Head of caudate nucleus (tissue), 42 donors: ENCODE measurements at regions not wholly inside any gene's neighbourhood (a gene's known extent, or its start where the extent isn't known, plus 50 kb on each side); places are given as distances from the start of the nearest gene placed in this dataset.
"Not testable (repeated sequence)": the region's sequence is repeated elsewhere in the genome, so short reads cannot be mapped to it uniquely, and the experiment has no call there.

Source experiments
- DNase-seq, 42 donors: peaks; one replicate each; pipeline versions ENCODE4 v3.0.0 to v3.0.0-alpha.2; 2020 to 2021; ENCODE audit warnings: mixed read lengths in 7 of 42
- intact Hi-C: fragments of 100-400 bp; cut with DNase I; formaldehyde crosslinking; loops from one replicate; pipeline ENCODE4 v1.15.0; 2022

GRCh38 chr11:116387641-116388040 lies 385.1 kb downstream of the BUD13 start:
- intact Hi-C loops: no loop called here
- no peak for DNase-seq

- no peak for DNase-seq
Measured at GRCh38 chr11:116386118-116386699, 386.6 kb downstream of the BUD13 start.

GRCh38 chr11:116384876-116385275 lies 387.9 kb downstream of the BUD13 start:
- intact Hi-C loops: no loop called here
- no peak for DNase-seq

More at GRCh38 chr11:116386118-116386699, 386.6 kb downstream of the BUD13 start:
- intact Hi-C loops: no loop called here

GRCh38 chr11:116384407-116384806 lies 388.4 kb downstream of the BUD13 start:
- no peak for DNase-seq
- intact Hi-C loops: no loop called here

GRCh38 chr11:116379185-116379828 lies 393.5 kb downstream of the BUD13 start:
- intact Hi-C loops: no loop called here
- peak in 6 of 42 donors; percentile 6 to 49 (median 20) for DNase-seq

- DNase-seq: no peak
- intact Hi-C loops: no loop called here
Measured at GRCh38 chr11:116376547-116376946, 396.2 kb downstream of the BUD13 start.

- DNase-seq: no peak
- intact Hi-C loops: no loop called here
Measured at GRCh38 chr11:116376054-116376453, 396.7 kb downstream of the BUD13 start.

- intact Hi-C loops: no loop called here
- no peak for DNase-seq
Measured at GRCh38 chr11:116375221-116375620, 397.6 kb downstream of the BUD13 start.

GRCh38 chr11:116374085-116374484 lies 398.7 kb downstream of the BUD13 start:
- intact Hi-C loops: no loop called here
- DNase-seq: no peak

GRCh38 chr11:116373104-116373944 lies 399.5 kb downstream of the BUD13 start:
- intact Hi-C loops: no loop called here
- peak; percentile 34 to 90 (median 72) for DNase-seq

GRCh38 chr11:116371146-116371545 lies 401.6 kb downstream of the BUD13 start:
- DNase-seq: no peak
- intact Hi-C loops: no loop called here

GRCh38 chr11:116368784-116369183 lies 404.0 kb downstream of the BUD13 start:
- intact Hi-C loops: no loop called here
- DNase-seq: no peak

- intact Hi-C loops: no loop called here
- no peak for DNase-seq
Measured at GRCh38 chr11:116366980-116367645, 405.7 kb downstream of the BUD13 start.

- DNase-seq: no peak
- intact Hi-C loops: no loop called here
Measured at GRCh38 chr11:116366451-116366850, 406.3 kb downstream of the BUD13 start.

- intact Hi-C loops, DNase-seq: not testable (repeated sequence)
Measured at GRCh38 chr11:116364925-116365324, 407.9 kb downstream of the BUD13 start.

- no peak for DNase-seq
- intact Hi-C loops: no loop called here
Measured at GRCh38 chr11:116364348-116364747, 408.4 kb downstream of the BUD13 start.

- DNase-seq: no peak
- intact Hi-C loops: no loop called here
Measured at GRCh38 chr11:116360221-116360941, 412.4 kb downstream of the BUD13 start.

- peak in 13 of 42 donors; percentile 8 to 42 (median 18) for DNase-seq
- intact Hi-C loops: no loop called here
Measured at GRCh38 chr11:116357784-116358544, 414.8 kb downstream of the BUD13 start.
